Endothelial cell of umbilical vein (primary cell): ENCODE measurements at regions not wholly inside any gene's neighbourhood (a gene's known extent, or its start where the extent isn't known, plus 50 kb on each side); places are given as distances from the start of the nearest gene placed in this dataset.

Experiments
- POLR2A ChIP-seq: IDR thresholded peaks from 2 replicates; pipeline ENCODE4 v1.6.1; 2012; ENCODE audit warnings: low read depth, mild to moderate bottlenecking, control low read depth, low read length
- POLR2AphosphoS5 ChIP-seq: IDR thresholded peaks from 2 replicates; pipeline ENCODE4 v1.6.1; 2012; ENCODE audit warnings: low read depth, mild to moderate bottlenecking, control low read depth, low read length, moderate library complexity; ENCODE audit not compliant: insufficient read depth
- TF ChIP-seq, protein P1 (sequence below), 2 donors: IDR thresholded peaks; 1 replicate in 1 of 2; 2 replicates in 1 of 2; pipeline ENCODE4 v1.5.1; 2011; ENCODE audit warnings: low read length in 2 of 2, mild to moderate bottlenecking in 2 of 2, moderate library complexity in 2 of 2, control low read depth in 1 of 2, inconsistent platforms in 1 of 2, low read depth in 1 of 2; ENCODE audit not compliant: insufficient read depth in 1 of 2; ENCODE audit errors: extremely low read depth in 1 of 2

DNA sequence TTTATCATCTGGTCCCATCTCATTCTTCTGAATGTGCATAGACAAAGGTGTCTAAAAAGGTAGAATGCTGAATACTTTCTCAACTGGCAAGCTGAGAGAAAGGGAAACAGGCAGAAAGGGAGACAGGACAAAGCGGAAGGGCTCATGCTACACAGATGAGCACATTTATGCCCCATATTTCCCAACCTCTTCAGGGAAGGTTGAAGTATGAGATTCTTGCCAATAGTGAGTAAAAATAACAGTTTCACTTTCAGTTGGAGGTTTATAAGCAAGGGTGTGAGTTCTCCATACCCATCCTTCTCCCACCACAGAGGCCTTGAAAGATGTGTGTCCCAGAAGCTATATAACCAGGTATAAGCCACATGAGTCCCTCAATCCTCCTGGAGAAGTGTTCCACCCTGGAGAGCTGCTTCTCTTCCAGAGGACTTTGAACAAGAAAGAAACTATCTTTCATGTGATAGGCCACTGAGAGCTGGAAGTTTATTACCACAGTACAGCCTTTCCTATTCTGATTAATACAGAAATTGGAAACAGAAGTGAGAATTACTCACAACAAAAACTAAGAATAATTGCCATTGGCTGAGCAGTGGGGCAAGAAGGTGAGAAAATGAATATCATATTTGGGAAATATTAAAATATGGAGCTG, 709.4 kb upstream of the NR2F2 start:
- TF ChIP-seq POLR2A (no peak), POLR2AphosphoS5 (no peak)
- TF ChIP-seq, protein P1, sequence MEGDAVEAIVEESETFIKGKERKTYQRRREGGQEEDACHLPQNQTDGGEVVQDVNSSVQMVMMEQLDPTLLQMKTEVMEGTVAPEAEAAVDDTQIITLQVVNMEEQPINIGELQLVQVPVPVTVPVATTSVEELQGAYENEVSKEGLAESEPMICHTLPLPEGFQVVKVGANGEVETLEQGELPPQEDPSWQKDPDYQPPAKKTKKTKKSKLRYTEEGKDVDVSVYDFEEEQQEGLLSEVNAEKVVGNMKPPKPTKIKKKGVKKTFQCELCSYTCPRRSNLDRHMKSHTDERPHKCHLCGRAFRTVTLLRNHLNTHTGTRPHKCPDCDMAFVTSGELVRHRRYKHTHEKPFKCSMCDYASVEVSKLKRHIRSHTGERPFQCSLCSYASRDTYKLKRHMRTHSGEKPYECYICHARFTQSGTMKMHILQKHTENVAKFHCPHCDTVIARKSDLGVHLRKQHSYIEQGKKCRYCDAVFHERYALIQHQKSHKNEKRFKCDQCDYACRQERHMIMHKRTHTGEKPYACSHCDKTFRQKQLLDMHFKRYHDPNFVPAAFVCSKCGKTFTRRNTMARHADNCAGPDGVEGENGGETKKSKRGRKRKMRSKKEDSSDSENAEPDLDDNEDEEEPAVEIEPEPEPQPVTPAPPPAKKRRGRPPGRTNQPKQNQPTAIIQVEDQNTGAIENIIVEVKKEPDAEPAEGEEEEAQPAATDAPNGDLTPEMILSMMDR (IDR thresholded peaks at IDR 0.05; ENCODE audit: extremely low read depth in 1 of 2, insufficient read depth in 1 of 2, low read depth in 1 of 2, low read length in 2 of 2), result no peak
